ENCODE measurements at regions not wholly inside any gene's neighbourhood (a gene's known extent, or its start where the extent isn't known, plus 50 kb on each side); places are given as distances from the start of the nearest gene placed in this dataset.

- no peaks in the 10 kb centered on the region for H3K36me3 ChIP-seq (ENCODE audit: control insufficient read depth in 1 of 2, insufficient read depth in 2 of 2, low read length in 2 of 2)
- no peak overlapping the region for H3K4me2 ChIP-seq (ENCODE audit: low read length)
- ATAC-seq (no peak), DNase-seq (ENCODE audit: low read depth, low spot score) (no peak)
- no peak overlapping the region for H3K9ac ChIP-seq (ENCODE audit: low read length)
- no peaks in the 10 kb centered on the region for H3K9me2 ChIP-seq (ENCODE audit: insufficient read depth)
- H3K9me3 ChIP-seq (ENCODE audit: control insufficient read depth in 1 of 2, insufficient read depth in 1 of 2, low read depth in 1 of 2, low read length in 2 of 2) = no peaks in the 10 kb centered on the region
- peaks cover 13 to 24% of the 10 kb centered on the region in 2 experiments for H3K4me1 ChIP-seq (ENCODE audit: control insufficient read depth in 1 of 2, insufficient read depth in 2 of 2, low read length in 2 of 2)
- H2AFZ ChIP-seq (ENCODE audit: low read depth, low read length, poor library complexity, severe bottlenecking) = no peak overlapping the region
- TF ChIP-seq, protein P1, sequence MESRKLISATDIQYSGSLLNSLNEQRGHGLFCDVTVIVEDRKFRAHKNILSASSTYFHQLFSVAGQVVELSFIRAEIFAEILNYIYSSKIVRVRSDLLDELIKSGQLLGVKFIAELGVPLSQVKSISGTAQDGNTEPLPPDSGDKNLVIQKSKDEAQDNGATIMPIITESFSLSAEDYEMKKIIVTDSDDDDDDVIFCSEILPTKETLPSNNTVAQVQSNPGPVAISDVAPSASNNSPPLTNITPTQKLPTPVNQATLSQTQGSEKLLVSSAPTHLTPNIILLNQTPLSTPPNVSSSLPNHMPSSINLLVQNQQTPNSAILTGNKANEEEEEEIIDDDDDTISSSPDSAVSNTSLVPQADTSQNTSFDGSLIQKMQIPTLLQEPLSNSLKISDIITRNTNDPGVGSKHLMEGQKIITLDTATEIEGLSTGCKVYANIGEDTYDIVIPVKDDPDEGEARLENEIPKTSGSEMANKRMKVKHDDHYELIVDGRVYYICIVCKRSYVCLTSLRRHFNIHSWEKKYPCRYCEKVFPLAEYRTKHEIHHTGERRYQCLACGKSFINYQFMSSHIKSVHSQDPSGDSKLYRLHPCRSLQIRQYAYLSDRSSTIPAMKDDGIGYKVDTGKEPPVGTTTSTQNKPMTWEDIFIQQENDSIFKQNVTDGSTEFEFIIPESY (IDR thresholded peaks at IDR 0.05; ENCODE audit: extremely low read depth, insufficient replicate concordance, low read length) = no peak
- TF ChIP-seq, protein P2, sequence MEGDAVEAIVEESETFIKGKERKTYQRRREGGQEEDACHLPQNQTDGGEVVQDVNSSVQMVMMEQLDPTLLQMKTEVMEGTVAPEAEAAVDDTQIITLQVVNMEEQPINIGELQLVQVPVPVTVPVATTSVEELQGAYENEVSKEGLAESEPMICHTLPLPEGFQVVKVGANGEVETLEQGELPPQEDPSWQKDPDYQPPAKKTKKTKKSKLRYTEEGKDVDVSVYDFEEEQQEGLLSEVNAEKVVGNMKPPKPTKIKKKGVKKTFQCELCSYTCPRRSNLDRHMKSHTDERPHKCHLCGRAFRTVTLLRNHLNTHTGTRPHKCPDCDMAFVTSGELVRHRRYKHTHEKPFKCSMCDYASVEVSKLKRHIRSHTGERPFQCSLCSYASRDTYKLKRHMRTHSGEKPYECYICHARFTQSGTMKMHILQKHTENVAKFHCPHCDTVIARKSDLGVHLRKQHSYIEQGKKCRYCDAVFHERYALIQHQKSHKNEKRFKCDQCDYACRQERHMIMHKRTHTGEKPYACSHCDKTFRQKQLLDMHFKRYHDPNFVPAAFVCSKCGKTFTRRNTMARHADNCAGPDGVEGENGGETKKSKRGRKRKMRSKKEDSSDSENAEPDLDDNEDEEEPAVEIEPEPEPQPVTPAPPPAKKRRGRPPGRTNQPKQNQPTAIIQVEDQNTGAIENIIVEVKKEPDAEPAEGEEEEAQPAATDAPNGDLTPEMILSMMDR (IDR thresholded peaks at IDR 0.05 in 2 of 3, conservative IDR thresholded peaks at IDR 0.05 in 1 of 3; ENCODE audit: borderline replicate concordance in 1 of 3, insufficient read depth in 1 of 3, low read depth in 2 of 3, low read length in 2 of 3) = no peak
- TF ChIP-seq TCF7L2 (IDR thresholded peaks at IDR 0.05; ENCODE audit: borderline replicate concordance, extremely low read depth, insufficient read depth, insufficient read length) = no peak
- TF ChIP-seq SRF (IDR thresholded peaks at IDR 0.05; ENCODE audit: low read depth) = no peak
- no peak for TF ChIP-seq EZH2phosphoT487 (IDR thresholded peaks at IDR 0.05; ENCODE audit: borderline replicate concordance)
- no peak for TF ChIP-seq POLR2A (IDR thresholded peaks at IDR 0.05; ENCODE audit: borderline replicate concordance, extremely low read depth, insufficient read depth, insufficient read length)
- TF ChIP-seq SIN3A (IDR thresholded peaks at IDR 0.05; ENCODE audit: low read depth) = no peak
- no peak for TF ChIP-seq ZNF274 (IDR thresholded peaks at IDR 0.05; ENCODE audit: low read depth, low read length)
- TF ChIP-seq ZFX (IDR thresholded peaks at IDR 0.05) = no peak
- no peak for TF ChIP-seq ELF1 (IDR thresholded peaks at IDR 0.05; ENCODE audit: borderline replicate concordance, low read depth)
- TF ChIP-seq, protein P3, sequence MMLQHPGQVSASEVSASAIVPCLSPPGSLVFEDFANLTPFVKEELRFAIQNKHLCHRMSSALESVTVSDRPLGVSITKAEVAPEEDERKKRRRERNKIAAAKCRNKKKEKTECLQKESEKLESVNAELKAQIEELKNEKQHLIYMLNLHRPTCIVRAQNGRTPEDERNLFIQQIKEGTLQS (IDR thresholded peaks at IDR 0.05) = no peak
- TF ChIP-seq, protein P4, sequence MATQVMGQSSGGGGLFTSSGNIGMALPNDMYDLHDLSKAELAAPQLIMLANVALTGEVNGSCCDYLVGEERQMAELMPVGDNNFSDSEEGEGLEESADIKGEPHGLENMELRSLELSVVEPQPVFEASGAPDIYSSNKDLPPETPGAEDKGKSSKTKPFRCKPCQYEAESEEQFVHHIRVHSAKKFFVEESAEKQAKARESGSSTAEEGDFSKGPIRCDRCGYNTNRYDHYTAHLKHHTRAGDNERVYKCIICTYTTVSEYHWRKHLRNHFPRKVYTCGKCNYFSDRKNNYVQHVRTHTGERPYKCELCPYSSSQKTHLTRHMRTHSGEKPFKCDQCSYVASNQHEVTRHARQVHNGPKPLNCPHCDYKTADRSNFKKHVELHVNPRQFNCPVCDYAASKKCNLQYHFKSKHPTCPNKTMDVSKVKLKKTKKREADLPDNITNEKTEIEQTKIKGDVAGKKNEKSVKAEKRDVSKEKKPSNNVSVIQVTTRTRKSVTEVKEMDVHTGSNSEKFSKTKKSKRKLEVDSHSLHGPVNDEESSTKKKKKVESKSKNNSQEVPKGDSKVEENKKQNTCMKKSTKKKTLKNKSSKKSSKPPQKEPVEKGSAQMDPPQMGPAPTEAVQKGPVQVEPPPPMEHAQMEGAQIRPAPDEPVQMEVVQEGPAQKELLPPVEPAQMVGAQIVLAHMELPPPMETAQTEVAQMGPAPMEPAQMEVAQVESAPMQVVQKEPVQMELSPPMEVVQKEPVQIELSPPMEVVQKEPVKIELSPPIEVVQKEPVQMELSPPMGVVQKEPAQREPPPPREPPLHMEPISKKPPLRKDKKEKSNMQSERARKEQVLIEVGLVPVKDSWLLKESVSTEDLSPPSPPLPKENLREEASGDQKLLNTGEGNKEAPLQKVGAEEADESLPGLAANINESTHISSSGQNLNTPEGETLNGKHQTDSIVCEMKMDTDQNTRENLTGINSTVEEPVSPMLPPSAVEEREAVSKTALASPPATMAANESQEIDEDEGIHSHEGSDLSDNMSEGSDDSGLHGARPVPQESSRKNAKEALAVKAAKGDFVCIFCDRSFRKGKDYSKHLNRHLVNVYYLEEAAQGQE (IDR thresholded peaks at IDR 0.05; ENCODE audit: low read depth) = no peak
- no peak for TF ChIP-seq EGR1 (IDR thresholded peaks at IDR 0.05; ENCODE audit: low read depth)
- TF ChIP-seq FOSL1 (IDR thresholded peaks at IDR 0.05; ENCODE audit: low read depth) = no peak
- TF ChIP-seq POLR2AphosphoS5 (IDR thresholded peaks at IDR 0.05; ENCODE audit: low read depth, low read length) = no peak
- TF ChIP-seq SP1 (IDR thresholded peaks at IDR 0.05; ENCODE audit: low read depth) = no peak
- no peak for TF ChIP-seq CBX3 (IDR thresholded peaks at IDR 0.05; ENCODE audit: low read depth)
- no peak for TF ChIP-seq CEBPB (IDR thresholded peaks at IDR 0.05; ENCODE audit: low read depth)
- no peak for TF ChIP-seq YY1 (IDR thresholded peaks at IDR 0.05; ENCODE audit: extremely low read depth, insufficient replicate concordance, low read depth, low read length)
- TF ChIP-seq MAX (IDR thresholded peaks at IDR 0.05) = no peak
- H3K79me2 ChIP-seq (ENCODE audit: insufficient read depth, low read length) = no peaks in the 10 kb centered on the region
- H3K27ac ChIP-seq (ENCODE audit: low read depth, low read length) = no peak overlapping the region
- no peak overlapping the region for H3K4me3 ChIP-seq (replicated peaks in 1 of 2; ENCODE audit: low read depth in 1 of 2, low read length in 2 of 2)
- POLR2A ChIA-PET = no interaction called here
- RAD21 ChIA-PET (ENCODE audit: low non-redundant PET in 1 of 2, low total read pairs in 2 of 2, uncharacterized antibody in 2 of 2, unreplicated experiment in 2 of 2) = no interaction called here
- intact Hi-C loops (cut with micrococcal nuclease) = no loop called here
- H4K20me1 ChIP-seq (ENCODE audit: insufficient read depth) = no peaks in the 10 kb centered on the region
- CTCF ChIA-PET = no interaction called here
- H3K27me3 ChIP-seq (ENCODE audit: insufficient read depth, low read length) = no peaks in the 10 kb centered on the region
- no TSS peak for BruUV-seq (replicated peaks)
These were observed 324.7 kb upstream of the JAG1 start for GRCh38 chr20:10998476-10998875.
